ENCODE measurements at regions not wholly inside any gene's neighbourhood (a gene's known extent, or its start where the extent isn't known, plus 50 kb on each side); places are given as distances from the start of the nearest gene placed in this dataset.

GRCh38 chr15:98514034-98514622 lies 134.2 kb upstream of the IGF1R start:
- DNase-seq = no peak
- Histone ChIP-seq H3K27me3 (ENCODE audit: control insufficient read depth, insufficient read depth, low read length) (no peaks in the 10 kb centered on the region), H3K36me3 (replicated peaks; ENCODE audit: control insufficient read depth, insufficient read depth, low read length) (no peaks in the 10 kb centered on the region), H3K4me3 (ENCODE audit: insufficient read depth, low read depth, low read length) (no peak overlapping the region)

DNA sequence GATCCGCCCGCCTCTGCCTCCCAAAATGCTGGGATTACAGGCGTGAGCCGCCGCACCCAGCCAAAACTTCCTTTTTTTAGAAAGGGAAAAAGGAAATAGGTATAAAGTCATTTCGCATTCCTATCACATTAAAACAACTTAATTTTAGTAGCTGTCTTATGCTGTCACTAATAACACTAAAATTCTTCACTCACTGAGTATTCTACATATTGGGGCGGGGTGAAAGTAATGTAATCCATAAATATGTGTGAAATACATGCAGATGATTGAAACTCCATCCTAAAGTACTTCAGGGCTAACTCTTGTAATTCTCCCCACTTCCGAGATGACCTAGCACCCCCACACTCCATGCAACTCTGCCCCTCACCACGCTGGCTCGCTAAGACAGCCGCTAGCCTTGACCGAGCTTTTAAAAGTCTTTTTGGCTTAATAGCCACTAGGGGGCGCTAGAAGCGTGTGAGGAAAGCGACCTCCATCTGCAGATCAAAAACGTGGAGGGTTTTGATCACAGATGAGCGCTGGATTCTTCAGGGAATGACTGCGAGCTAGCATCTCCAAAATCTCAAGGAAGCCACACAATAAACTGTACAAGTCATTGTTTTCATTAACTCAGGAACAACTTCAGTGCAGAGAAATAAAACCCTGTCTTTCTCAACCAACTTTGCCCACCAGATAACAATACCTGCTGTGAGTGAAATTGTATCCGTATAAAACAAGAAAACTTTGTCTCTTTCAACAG lies 129.3 kb upstream of the IGF1R start:
- peak; percentile 77 for DNase-seq
- no peaks in the 10 kb centered on the region for H3K27me3 ChIP-seq (ENCODE audit: control insufficient read depth, insufficient read depth, low read length)
- no peak overlapping the region for H3K4me3 ChIP-seq (ENCODE audit: insufficient read depth, low read depth, low read length)
- H3K36me3 ChIP-seq (replicated peaks; ENCODE audit: control insufficient read depth, insufficient read depth, low read length) = no peaks in the 10 kb centered on the region

- H3K4me3 ChIP-seq (ENCODE audit: insufficient read depth, low read depth, low read length) = no peak overlapping the region
- H3K27me3 ChIP-seq (ENCODE audit: control insufficient read depth, insufficient read depth, low read length) = no peaks in the 10 kb centered on the region
- no peaks in the 10 kb centered on the region for H3K36me3 ChIP-seq (replicated peaks; ENCODE audit: control insufficient read depth, insufficient read depth, low read length)
- no peak for DNase-seq
These were observed 128.4 kb upstream of the IGF1R start for GRCh38 chr15:98519767-98520550.

DNA sequence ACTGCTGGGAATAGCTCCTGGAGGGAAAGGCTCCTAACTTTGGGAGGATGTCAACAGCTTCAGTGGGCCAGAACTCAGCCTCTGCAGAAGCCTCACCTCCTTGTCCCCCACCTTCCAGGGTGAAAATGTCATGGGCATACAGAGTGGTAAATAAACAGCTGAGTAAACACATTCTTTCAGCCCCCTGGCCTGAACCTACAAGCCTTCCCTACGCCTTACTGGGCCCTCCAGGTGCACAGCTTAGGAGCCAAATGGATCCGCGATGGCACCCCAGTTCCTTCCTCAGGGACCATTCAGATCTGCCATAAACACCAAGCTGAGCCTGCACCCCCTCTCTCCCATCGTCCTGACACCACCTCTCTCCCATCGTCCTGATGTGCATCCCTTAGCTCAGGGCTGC lies 126.2 kb upstream of the IGF1R start:
- H3K36me3 ChIP-seq (replicated peaks; ENCODE audit: control insufficient read depth, insufficient read depth, low read length) = no peaks in the 10 kb centered on the region
- no peak overlapping the region for H3K4me3 ChIP-seq (ENCODE audit: insufficient read depth, low read depth, low read length)
- DNase-seq = no peak
- no peaks in the 10 kb centered on the region for H3K27me3 ChIP-seq (ENCODE audit: control insufficient read depth, insufficient read depth, low read length)

DNA sequence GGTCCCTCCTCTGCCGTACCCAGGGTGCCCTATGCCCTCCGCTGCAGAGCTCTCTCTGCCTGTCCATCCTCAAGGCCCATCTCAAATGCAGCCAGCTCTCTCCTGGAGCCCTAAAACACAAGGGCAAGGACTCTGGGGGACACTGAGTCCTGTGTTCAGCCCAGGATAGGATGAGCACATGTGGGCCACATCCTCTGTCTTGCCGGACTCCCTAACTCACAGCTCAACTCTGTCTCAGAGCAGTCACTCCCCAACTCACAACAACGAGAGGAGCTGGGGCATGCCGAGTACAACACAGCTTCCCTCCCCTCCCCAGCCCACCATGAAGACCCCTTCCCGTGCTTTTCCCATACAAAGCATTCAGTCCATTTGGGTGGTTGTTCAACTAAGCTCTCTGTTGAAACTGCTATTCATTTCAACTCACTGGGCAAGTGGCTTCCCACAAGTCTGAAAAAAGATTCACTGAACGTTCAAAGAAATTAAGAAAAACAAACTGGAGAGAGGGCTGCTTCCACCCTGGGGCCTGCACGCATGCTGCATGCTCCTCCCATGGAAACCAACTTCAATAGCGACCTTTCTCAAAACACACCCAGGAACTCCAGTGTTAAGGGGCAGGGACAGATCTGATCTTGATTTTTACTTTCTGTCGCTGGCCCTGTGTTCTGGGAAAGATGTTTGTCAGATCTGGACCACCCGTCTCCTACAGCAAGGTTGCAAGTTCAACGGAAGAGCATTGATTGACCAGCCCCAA lies 124.3 kb upstream of the IGF1R start:
- DNase-seq = no peak
- H3K4me3 ChIP-seq (ENCODE audit: insufficient read depth, low read depth, low read length) = no peak overlapping the region
- no peaks in the 10 kb centered on the region for H3K36me3 ChIP-seq (replicated peaks; ENCODE audit: control insufficient read depth, insufficient read depth, low read length)
- H3K27me3 ChIP-seq (ENCODE audit: control insufficient read depth, insufficient read depth, low read length) = no peaks in the 10 kb centered on the region

GRCh38 chr15:98524838-98525660 lies 123.3 kb upstream of the IGF1R start:
- Histone ChIP-seq H3K4me3 (ENCODE audit: insufficient read depth, low read depth, low read length) (no peak overlapping the region), H3K27me3 (ENCODE audit: control insufficient read depth, insufficient read depth, low read length) (no peaks in the 10 kb centered on the region), H3K36me3 (replicated peaks; ENCODE audit: control insufficient read depth, insufficient read depth, low read length) (no peaks in the 10 kb centered on the region)
- DNase-seq = no peak

- peak; percentile 54 for DNase-seq
- no peaks in the 10 kb centered on the region for H3K27me3 ChIP-seq (ENCODE audit: control insufficient read depth, insufficient read depth, low read length)
- no peaks in the 10 kb centered on the region for H3K36me3 ChIP-seq (replicated peaks; ENCODE audit: control insufficient read depth, insufficient read depth, low read length)
These were observed 122.7 kb upstream of the IGF1R start for GRCh38 chr15:98525661-98526001.

GRCh38 chr15:98526094-98526493 lies 122.2 kb upstream of the IGF1R start:
- no peaks in the 10 kb centered on the region for H3K36me3 ChIP-seq (replicated peaks; ENCODE audit: control insufficient read depth, insufficient read depth, low read length)
- no peak overlapping the region for H3K4me3 ChIP-seq (ENCODE audit: insufficient read depth, low read depth, low read length)

More at GRCh38 chr15:98525661-98526001, 122.7 kb upstream of the IGF1R start:
- no peak overlapping the region for H3K4me3 ChIP-seq (ENCODE audit: insufficient read depth, low read depth, low read length)

GRCh38 chr15:98528046-98528725 lies 120.2 kb upstream of the IGF1R start:
- H3K27me3 ChIP-seq (ENCODE audit: control insufficient read depth, insufficient read depth, low read length) = no peaks in the 10 kb centered on the region
- DNase-seq = no peak
- no peaks in the 10 kb centered on the region for H3K36me3 ChIP-seq (replicated peaks; ENCODE audit: control insufficient read depth, insufficient read depth, low read length)
- no peak overlapping the region for H3K4me3 ChIP-seq (ENCODE audit: insufficient read depth, low read depth, low read length)

More at GRCh38 chr15:98526094-98526493, 122.2 kb upstream of the IGF1R start:
- no peak for DNase-seq
- H3K27me3 ChIP-seq (ENCODE audit: control insufficient read depth, insufficient read depth, low read length) = no peaks in the 10 kb centered on the region

GRCh38 chr15:98529205-98530145 lies 118.9 kb upstream of the IGF1R start:
- DNase-seq = no peak
- no peaks in the 10 kb centered on the region for H3K27me3 ChIP-seq (ENCODE audit: control insufficient read depth, insufficient read depth, low read length)
- no peaks in the 10 kb centered on the region for H3K36me3 ChIP-seq (replicated peaks; ENCODE audit: control insufficient read depth, insufficient read depth, low read length)
- no peak overlapping the region for H3K4me3 ChIP-seq (ENCODE audit: insufficient read depth, low read depth, low read length)

DNA sequence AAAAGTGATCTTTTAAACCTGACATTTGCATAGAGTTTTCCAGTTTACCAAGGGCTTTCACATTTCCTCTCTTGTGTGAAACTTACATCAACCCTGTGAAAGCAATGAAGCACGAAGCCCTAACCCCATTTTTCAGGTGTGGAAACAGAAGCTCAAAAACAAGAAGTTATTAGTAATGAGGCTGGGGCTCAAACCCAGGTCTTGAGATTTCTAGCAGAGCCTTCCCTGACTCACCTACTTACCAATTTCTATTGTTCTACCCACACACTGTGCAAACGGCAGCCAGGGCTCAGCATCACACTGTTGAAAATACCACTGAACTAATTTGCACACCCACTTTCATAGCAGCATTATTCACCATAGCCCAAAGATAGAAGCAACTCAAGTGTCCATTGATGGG lies 117.8 kb upstream of the IGF1R start:
- no peak for DNase-seq
- H3K4me3 ChIP-seq (ENCODE audit: insufficient read depth, low read depth, low read length) = no peak overlapping the region
- no peaks in the 10 kb centered on the region for H3K36me3 ChIP-seq (replicated peaks; ENCODE audit: control insufficient read depth, insufficient read depth, low read length)
- no peaks in the 10 kb centered on the region for H3K27me3 ChIP-seq (ENCODE audit: control insufficient read depth, insufficient read depth, low read length)

- H3K36me3 ChIP-seq (replicated peaks; ENCODE audit: control insufficient read depth, insufficient read depth, low read length) = no peaks in the 10 kb centered on the region
- H3K4me3 ChIP-seq (ENCODE audit: insufficient read depth, low read depth, low read length) = no peak overlapping the region
- no peaks in the 10 kb centered on the region for H3K27me3 ChIP-seq (ENCODE audit: control insufficient read depth, insufficient read depth, low read length)
- no peak for DNase-seq
These were observed 116.3 kb upstream of the IGF1R start for GRCh38 chr15:98532063-98532462.

DNA sequence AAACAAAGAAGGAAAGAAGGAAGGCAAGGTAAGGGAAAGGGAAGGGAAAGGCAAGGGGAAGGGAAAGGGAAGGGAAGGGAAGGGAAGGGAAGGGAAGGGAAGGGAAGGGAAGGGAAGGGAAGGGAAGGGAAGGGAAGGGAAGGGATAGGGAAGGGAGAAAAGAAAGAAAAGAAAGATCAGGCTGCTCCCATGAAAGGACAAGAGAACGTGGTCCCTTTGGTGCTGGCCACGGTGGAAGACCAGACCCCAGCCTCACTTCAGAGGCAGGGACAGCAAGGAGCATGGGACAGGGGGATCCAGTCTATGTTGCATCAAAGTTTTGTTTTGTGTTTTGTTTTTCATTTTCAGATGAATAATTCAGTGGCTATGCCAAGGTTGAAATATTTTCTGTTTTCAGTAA lies 111.4 kb upstream of the IGF1R start:
- Histone ChIP-seq H3K36me3 (replicated peaks; ENCODE audit: control insufficient read depth, insufficient read depth, low read length) (no peaks in the 10 kb centered on the region), H3K4me3 (ENCODE audit: insufficient read depth, low read depth, low read length) (no peak overlapping the region), H3K27me3 (ENCODE audit: control insufficient read depth, insufficient read depth, low read length) (no peaks in the 10 kb centered on the region; the same call in 1 of the 2 replicates)
- no peak for DNase-seq
